ENCODE measurements at regions not wholly inside any gene's neighbourhood (a gene's known extent, or its start where the extent isn't known, plus 50 kb on each side); places are given as distances from the start of the nearest gene placed in this dataset.

GRCh38 chrX:113974881-113975280 is 609.0 kb upstream of the HTR2C start:
- Histone ChIP-seq H3K9ac (ENCODE audit: low read length) (no peak overlapping the region), H3K27me3 (ENCODE audit: insufficient read depth, low read depth, low read length) (no peaks in the 10 kb centered on the region), H3K27ac (ENCODE audit: low read length) (no peak overlapping the region), H3K79me2 (replicated peaks; ENCODE audit: insufficient read depth, low read length) (no peaks in the 10 kb centered on the region), H3F3A (ENCODE audit: insufficient read depth, low read length, poor library complexity, severe bottlenecking) (no peaks in the 10 kb centered on the region), H3K9me3 (ENCODE audit: low read length) (no peaks in the 10 kb centered on the region), H4K20me1 (ENCODE audit: insufficient read depth) (no peaks in the 10 kb centered on the region), H3K36me3 (ENCODE audit: insufficient read depth, low read length) (no peaks in the 10 kb centered on the region), H3K9me2 (ENCODE audit: insufficient read depth, low read length) (no peaks in the 10 kb centered on the region), H3K4me3 (ENCODE audit: low read length) (no peak overlapping the region), H3K4me2 (ENCODE audit: low read length) (no peak overlapping the region), H2AFZ (ENCODE audit: low read depth, low read length) (no peak overlapping the region)
- TF ChIP-seq POLR2AphosphoS5 (IDR thresholded peaks at IDR 0.05) (no peak), CTCF (IDR thresholded peaks at IDR 0.05; ENCODE audit: poor library complexity, severe bottlenecking) (no peak), TAF1 (IDR thresholded peaks at IDR 0.05; ENCODE audit: low read depth) (no peak), SMC3 (conservative IDR thresholded peaks at IDR 0.05; ENCODE audit: poor library complexity) (no peak), MXI1 (conservative IDR thresholded peaks at IDR 0.05; ENCODE audit: poor library complexity, severe bottlenecking) (no peak), RAD21 (conservative IDR thresholded peaks at IDR 0.05) (no peak), REST (IDR thresholded peaks at IDR 0.05; ENCODE audit: borderline replicate concordance) (no peak), EZH2 (IDR thresholded peaks at IDR 0.05; ENCODE audit: borderline replicate concordance, insufficient read depth, low read length, poor library complexity, severe bottlenecking) (no peak), EP300 (conservative IDR thresholded peaks at IDR 0.05; ENCODE audit: poor library complexity, severe bottlenecking) (no peak)

- Histone ChIP-seq H3F3A (ENCODE audit: insufficient read depth, low read length, poor library complexity, severe bottlenecking) (no peaks in the 10 kb centered on the region), H3K9me2 (ENCODE audit: insufficient read depth, low read length) (no peaks in the 10 kb centered on the region), H3K4me3 (ENCODE audit: low read length) (no peak overlapping the region), H3K79me2 (replicated peaks; ENCODE audit: insufficient read depth, low read length) (no peaks in the 10 kb centered on the region), H3K9ac (ENCODE audit: low read length) (no peak overlapping the region), H2AFZ (ENCODE audit: low read depth, low read length) (no peak overlapping the region), H3K27me3 (ENCODE audit: insufficient read depth, low read depth, low read length) (no peaks in the 10 kb centered on the region), H4K20me1 (ENCODE audit: insufficient read depth) (no peaks in the 10 kb centered on the region), H3K27ac (ENCODE audit: low read length) (no peak overlapping the region), H3K36me3 (ENCODE audit: insufficient read depth, low read length) (no peaks in the 10 kb centered on the region), H3K9me3 (ENCODE audit: low read length) (no peaks in the 10 kb centered on the region), H3K4me2 (ENCODE audit: low read length) (no peak overlapping the region)
- TF ChIP-seq REST (IDR thresholded peaks at IDR 0.05; ENCODE audit: borderline replicate concordance) (no peak), RAD21 (conservative IDR thresholded peaks at IDR 0.05) (no peak), MXI1 (conservative IDR thresholded peaks at IDR 0.05; ENCODE audit: poor library complexity, severe bottlenecking) (no peak), CTCF (IDR thresholded peaks at IDR 0.05; ENCODE audit: poor library complexity, severe bottlenecking) (no peak), EZH2 (IDR thresholded peaks at IDR 0.05; ENCODE audit: borderline replicate concordance, insufficient read depth, low read length, poor library complexity, severe bottlenecking) (no peak)
These were observed 610.2 kb upstream of the HTR2C start for GRCh38 chrX:113973706-113974105.
